HG03280 (cell line): ENCODE measurements at regions not wholly inside any gene's neighbourhood (a gene's known extent, or its start where the extent isn't known, plus 50 kb on each side); places are given as distances from the start of the nearest gene placed in this dataset.
"Not testable (repeated sequence)": the region's sequence is repeated elsewhere in the genome, so short reads cannot be mapped to it uniquely, and the experiment has no call there.

Source experiments
- ATAC-seq: cut with Tn5 transposase; IDR thresholded peaks from one replicate; pipeline ENCODE4 v1.9.1; 2021; ENCODE audit warnings: mild to moderate bottlenecking, moderate library complexity; ENCODE audit not compliant: unreplicated experiment

GRCh38 chr11:39462506-39462905 is 1996.9 kb downstream of the LRRC4C start:
- no peak for ATAC-seq

GRCh38 chr11:39461066-39461465 is 1998.4 kb downstream of the LRRC4C start:
- no peak for ATAC-seq

GRCh38 chr11:39459606-39460005 is 1999.8 kb downstream of the LRRC4C start:
- no peak for ATAC-seq

GRCh38 chr11:39458481-39458880 is 2001.0 kb downstream of the LRRC4C start:
- ATAC-seq: no peak

GRCh38 chr11:39443424-39444022 is 2015.9 kb downstream of the LRRC4C start:
- ATAC-seq: no peak

GRCh38 chr11:39442177-39442576 is 2017.3 kb downstream of the LRRC4C start:
- no peak for ATAC-seq

- no peak for ATAC-seq
Observed at GRCh38 chr11:39435641-39436040, 2023.8 kb downstream of the LRRC4C start.

GRCh38 chr11:39434466-39434865 is 2025.0 kb downstream of the LRRC4C start:
- ATAC-seq: no peak

GRCh38 chr11:39432929-39433328 is 2026.5 kb downstream of the LRRC4C start:
- ATAC-seq: no peak

GRCh38 chr11:39425226-39425625 is 2034.2 kb downstream of the LRRC4C start:
- ATAC-seq: no peak

GRCh38 chr11:39412117-39412516 is 2047.3 kb downstream of the LRRC4C start:
- no peak for ATAC-seq

- no peak for ATAC-seq
Observed at GRCh38 chr11:39385911-39386310, 2073.5 kb downstream of the LRRC4C start.

- ATAC-seq: no peak
Observed at GRCh38 chr11:39374963-39375698, 2084.3 kb downstream of the LRRC4C start.

GRCh38 chr11:39367534-39367933 is 2091.9 kb downstream of the LRRC4C start:
- ATAC-seq: no peak

- no peak for ATAC-seq
Observed at GRCh38 chr11:39365809-39366436, 2093.5 kb downstream of the LRRC4C start.

- no peak for ATAC-seq
Observed at GRCh38 chr11:39363571-39363970, 2095.9 kb downstream of the LRRC4C start.

GRCh38 chr11:39361557-39361956 is 2097.9 kb downstream of the LRRC4C start:
- no peak for ATAC-seq

GRCh38 chr11:39345834-39346442 is 2113.5 kb downstream of the LRRC4C start:
- ATAC-seq: no peak

GRCh38 chr11:39341461-39341860 is 2118.0 kb downstream of the LRRC4C start:
- ATAC-seq: no peak

- not testable (repeated sequence) for ATAC-seq
Observed at GRCh38 chr11:39333006-39333405, 2126.4 kb downstream of the LRRC4C start.

- ATAC-seq: no peak
Observed at GRCh38 chr11:39327302-39327701, 2132.2 kb downstream of the LRRC4C start.

- not testable (repeated sequence) for ATAC-seq
Observed at GRCh38 chr11:39311888-39312287, 2147.6 kb downstream of the LRRC4C start.
